NCI-H2029 (cell line): ENCODE measurements at regions not wholly inside any gene's neighbourhood (a gene's known extent, or its start where the extent isn't known, plus 50 kb on each side); places are given as distances from the start of the nearest gene placed in this dataset.

Experiments used
- DNase-seq: peaks from one replicate; lab custom pipeline; 2025; lab: John Stamatoyannopoulos, UW

DNA sequence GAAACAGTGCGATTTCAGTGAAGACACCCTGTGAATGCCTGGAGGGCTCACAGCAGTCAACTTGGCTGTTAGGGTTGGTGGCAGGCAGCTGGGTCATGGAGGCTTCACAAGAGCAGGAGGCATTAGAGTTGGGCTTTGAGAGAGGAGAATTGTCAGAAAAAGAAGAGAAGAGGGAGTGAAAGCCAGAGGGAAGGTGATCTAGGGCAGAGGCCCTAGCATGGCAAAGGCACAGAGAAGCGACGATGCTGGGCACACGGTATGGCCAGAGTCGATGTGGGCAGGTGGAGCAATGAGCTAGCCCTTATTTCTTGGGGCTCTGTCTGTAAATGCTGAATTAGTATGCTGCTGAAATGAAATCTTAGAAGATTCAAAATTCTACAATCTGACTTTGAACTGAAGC lies 52.6 kb upstream of the OLFM4 start:
- no peak for DNase-seq

DNA sequence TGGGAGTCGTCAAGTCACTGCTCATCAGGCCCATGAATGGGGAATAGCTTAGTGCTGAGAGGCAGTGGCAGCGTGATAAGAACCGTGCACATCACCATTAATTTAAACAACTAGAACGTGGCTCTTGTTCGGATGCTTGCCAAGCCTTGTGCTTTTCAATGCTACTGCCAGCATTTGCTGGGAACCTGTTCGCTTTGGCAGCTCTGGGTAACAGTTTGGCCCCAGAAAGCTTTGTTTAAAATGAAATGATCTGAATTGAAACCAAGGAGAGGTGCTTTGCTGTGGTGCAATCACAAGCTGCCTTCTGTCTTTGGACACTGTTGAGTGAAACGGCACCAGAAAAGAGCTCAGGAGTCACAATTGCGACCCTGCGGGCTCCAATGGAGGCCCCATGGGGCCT lies 53.5 kb upstream of the OLFM4 start:
- no peak for DNase-seq

- no peak for DNase-seq
Measured at GRCh38 chr13:52974711-52975110, 53.9 kb upstream of the OLFM4 start.

DNA sequence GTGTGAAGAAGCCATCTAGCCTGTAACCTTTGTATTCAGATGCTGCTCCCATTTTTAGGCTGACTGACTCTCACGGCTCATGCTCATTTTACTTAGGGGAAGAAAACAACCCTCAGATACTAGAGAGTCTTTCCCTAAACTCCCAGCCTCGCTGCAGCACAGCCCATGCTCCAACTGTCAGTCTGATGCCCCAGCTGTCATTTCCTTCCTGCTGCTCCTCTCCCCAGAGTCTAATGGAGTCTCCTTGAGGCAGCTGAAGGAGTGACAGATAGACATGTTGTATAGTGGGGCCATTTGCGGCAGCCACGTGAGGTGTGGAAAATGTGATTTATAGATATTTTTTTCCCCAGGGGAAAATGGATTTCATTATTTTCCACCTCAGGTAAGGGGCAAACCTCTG lies 59.2 kb upstream of the OLFM4 start:
- no peak for DNase-seq

GRCh38 chr13:52968074-52968700 lies 60.4 kb upstream of the OLFM4 start:
- peak; percentile 78 for DNase-seq

- no peak for DNase-seq
Measured at GRCh38 chr13:52961987-52962386, 66.6 kb upstream of the OLFM4 start.

DNA sequence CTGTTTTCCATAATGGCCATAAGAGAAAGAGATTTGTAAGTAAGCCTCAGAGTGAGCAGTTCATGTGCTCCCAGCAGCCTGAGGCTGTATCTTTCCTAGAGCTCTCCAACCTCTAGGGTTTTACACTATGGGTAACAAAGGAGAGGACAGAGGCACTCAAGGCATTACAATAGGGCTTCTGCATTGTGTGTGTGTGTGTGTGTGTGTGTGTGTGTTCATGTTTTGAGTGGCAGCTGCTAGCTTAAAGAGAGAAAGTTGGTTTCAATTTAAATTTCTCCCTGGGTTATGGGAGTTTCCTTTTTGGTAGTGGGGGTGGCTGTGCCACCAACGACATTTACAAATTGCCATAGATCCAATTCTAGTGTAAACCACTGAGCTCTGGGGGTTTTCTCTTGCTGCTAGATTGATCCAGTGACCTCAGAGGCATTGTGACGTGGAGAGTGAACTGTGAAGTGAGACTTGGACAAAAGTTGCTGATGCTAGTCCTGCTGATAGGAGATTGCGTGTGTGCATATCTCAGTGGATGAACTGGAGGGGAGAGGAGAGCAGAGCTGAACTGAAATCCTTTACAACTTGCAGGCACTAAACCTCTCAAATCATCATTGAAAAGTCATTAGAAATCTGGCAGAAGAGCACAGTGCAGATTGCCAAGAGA lies 67.2 kb upstream of the OLFM4 start:
- no peak for DNase-seq

DNA sequence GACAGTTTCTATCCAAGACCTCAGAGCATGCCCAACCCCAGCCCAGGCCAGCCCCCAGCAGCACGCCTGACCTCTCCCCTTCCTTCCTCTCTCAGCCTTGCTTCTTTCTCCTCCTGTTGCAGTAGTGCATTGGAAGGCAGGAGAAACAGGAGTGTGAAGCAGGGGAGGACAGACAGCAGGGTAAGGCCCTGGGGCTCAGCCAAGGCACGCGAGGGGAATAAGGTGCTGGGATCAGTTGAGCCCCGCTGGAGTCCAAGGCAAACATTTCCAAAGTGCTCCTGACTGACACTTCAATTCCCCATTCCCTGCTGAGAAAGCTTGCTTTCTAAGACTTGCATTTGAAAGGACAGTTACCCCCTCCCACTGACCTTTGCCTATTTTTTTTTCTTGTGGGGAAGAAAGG lies 73.1 kb upstream of the OLFM4 start:
- no peak for DNase-seq

DNA sequence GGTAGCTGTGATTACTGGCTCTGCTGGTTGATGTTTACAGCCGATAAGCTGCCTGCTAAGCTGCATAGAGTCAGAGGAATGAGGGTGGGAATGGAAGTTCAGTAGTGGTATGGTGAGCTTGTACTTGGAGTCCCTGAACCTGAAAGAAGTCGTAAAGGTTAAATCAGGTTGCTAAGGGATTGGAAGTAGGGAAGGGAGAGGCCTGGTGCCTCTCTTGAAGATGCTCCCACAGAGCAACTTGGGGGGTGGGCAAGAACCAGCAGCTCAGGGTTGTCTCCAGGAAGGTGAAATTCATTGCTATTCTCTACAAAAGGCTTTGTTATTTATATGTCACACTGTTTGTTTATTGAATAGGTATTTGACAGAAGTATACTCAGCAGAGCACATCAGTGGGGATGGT lies 73.8 kb upstream of the OLFM4 start:
- no peak for DNase-seq

- no peak for DNase-seq
Measured at GRCh38 chr13:52950436-52950956, 78.1 kb upstream of the OLFM4 start.

DNA sequence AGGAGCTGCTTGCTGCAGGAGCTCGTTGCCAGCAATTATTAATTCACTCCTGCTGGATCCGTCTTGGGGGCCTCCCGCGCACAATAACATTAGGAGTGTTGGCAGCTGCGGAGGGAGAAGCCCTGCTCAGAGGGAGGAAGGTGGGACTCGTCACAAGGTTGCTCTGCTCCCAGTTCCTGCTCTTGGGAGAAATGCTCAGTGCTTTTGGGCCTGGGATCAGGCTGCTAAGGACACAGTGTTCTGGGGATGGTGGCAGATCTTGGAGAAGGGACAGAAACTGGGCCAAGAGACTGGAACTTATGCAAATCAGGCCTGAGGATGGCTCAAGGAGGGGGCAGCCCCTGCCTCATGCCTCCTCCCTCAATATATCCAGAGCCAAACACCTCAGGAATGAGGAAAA lies 78.9 kb upstream of the OLFM4 start:
- no peak for DNase-seq

- no peak for DNase-seq
Measured at GRCh38 chr13:52949044-52949443, 79.6 kb upstream of the OLFM4 start.

- no peak for DNase-seq
Measured at GRCh38 chr13:52947921-52948373, 80.7 kb upstream of the OLFM4 start.

DNA sequence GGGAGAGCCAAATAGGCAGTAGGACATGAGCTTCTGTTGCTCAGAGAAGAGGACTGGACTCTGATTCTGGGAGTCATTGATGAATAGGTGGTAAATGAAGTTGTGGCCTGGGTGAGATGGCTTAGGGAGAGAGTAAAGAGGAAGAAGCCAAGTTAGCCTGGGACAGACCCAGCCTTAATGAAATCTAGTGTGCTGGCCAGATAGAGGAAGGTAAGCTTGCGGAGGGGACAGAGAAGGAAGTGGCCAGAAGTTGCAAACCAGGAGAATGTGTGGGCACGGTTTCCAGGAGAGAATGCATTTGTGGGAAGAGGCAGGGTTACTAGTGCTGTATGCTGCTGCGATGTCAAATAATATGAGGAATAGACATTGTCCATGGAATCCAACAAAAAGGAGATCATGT lies 83.3 kb upstream of the OLFM4 start:
- no peak for DNase-seq

GRCh38 chr13:52944697-52945096 lies 83.9 kb upstream of the OLFM4 start:
- no peak for DNase-seq

DNA sequence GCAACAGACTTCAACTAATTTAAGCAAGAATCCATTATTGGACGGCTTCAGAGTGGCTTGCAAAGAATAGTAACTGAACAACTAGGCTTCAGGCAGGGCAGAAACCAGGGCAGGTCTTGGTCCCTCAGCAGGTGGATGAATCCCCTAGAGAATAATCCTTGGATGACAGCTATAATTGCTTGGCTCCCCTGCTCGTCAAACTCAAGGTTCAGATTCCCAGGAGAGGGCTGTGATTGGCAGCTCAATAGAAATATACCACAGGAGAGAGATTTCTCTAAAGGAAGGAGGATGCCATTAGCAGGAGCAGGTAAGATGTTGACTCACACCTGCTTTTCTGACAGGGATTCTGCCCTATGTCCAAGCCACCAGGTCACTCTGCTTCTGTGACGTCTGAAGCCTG lies 89.6 kb upstream of the PCDH8 start:
- no peak for DNase-seq

GRCh38 chr13:52936806-52937205 lies 88.4 kb upstream of the PCDH8 start:
- DNase-seq: no peak

DNA sequence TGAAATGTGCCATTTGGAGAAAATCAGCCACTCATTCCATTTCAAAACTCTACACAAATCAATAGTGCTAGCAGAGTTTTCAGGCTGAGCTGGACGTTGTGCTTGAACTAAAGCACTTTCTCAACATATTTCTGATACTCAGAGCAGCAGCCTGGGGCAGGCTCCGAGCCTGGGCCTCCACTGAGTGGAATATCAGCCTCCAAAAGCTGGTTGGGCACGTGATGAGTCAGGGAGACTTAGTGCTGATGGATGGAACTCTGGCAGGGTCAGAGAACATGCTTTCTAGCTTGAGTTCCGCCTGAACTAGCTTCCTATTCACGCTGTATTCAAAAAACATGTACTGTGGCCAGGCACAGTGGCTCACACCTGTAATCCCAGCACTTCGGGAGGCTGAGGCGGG lies 85.8 kb upstream of the PCDH8 start:
- DNase-seq: no peak

DNA sequence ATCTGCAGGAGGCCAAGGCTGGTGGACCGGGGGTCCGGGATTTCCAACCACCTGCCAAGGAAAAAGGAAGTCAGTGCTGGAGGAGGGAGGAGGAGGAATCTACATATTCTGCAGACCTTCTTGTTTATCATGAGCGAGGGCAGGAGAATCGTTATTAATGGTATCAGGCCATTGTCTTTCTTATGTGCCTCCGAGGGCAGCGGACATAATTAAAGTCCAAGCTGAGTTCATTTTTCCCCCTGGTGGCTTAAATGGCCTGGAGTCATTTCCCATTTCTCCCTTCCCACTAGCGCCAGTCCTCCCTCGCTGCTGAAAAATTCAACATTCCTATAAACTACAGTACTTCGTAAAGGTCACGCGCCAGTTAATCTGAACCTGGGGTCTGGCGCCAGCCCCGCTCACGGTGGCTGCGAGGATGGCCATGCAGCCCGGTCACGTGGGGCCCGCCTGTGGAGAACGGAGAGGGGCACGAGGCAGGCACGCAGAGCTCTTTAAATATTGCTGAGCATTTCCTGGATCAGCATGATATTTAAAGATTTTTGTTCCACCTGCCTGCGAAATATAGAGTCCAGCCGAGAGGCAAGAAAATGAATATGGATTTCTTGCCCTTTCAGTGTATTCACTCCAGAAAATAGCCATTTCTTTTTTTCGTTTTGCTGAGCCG lies 85.2 kb upstream of the PCDH8 start:
- no peak for DNase-seq

DNA sequence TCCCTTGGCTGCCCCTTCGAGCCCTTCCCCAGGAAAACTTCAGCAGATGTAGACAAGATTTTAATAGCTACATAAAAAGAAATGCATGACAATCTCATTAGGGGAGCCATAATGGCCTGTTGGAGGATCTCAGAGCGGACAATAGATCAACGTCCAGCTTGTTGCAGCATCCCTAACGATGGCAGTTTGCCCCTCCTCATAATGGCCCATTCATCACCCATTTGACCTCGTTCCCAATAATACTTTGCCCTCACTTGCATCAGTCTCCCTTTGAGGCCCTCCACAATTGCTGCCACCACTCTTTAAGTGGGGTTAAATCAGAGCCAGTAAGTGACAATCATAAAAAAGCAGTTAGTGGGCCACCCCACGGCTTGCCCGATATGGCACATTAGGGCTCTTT lies 84.7 kb upstream of the PCDH8 start:
- DNase-seq: no peak

- no peak for DNase-seq
Measured at GRCh38 chr13:52932649-52933048, 84.2 kb upstream of the PCDH8 start.

GRCh38 chr13:52931539-52932431 lies 83.3 kb upstream of the PCDH8 start:
- DNase-seq: no peak
